HepG2 (cell line): ENCODE measurements at regions not wholly inside any gene's neighbourhood (a gene's known extent, or its start where the extent isn't known, plus 50 kb on each side); places are given as distances from the start of the nearest gene placed in this dataset.

Source experiments
- BRD4 ChIP-seq: sonication (generic); formaldehyde crosslinking; IDR thresholded peaks from 2 replicates; pipeline ENCODE4 v1.4.0; 2020; ENCODE audit warnings: missing genetic modification reagents
- EP300 ChIP-seq, 3 experiments: sonication (generic) in 1 of 3; formaldehyde crosslinking in 1 of 3; IDR thresholded peaks; 2 replicates each; pipeline versions ENCODE4 v1.5.1 to v1.6.1; 2011 to 2020; ENCODE audit warnings: low read depth in 2 of 3, low read length in 2 of 3, borderline replicate concordance in 1 of 3, improper control_type of control experiment in 1 of 3, mild to moderate bottlenecking in 1 of 3, missing genetic modification reagents in 1 of 3, moderate library complexity in 1 of 3
- NFYB ChIP-seq: sonication (generic); formaldehyde crosslinking; IDR thresholded peaks from 2 replicates; pipeline ENCODE4 v1.4.0; 2020; ENCODE audit warnings: missing genetic modification reagents
- TARDBP ChIP-seq: sonication (generic); formaldehyde crosslinking; IDR thresholded peaks from 2 replicates; pipeline ENCODE4 v1.8.0; 2022; ENCODE audit warnings: mild to moderate bottlenecking, missing genetic modification reagents
- TF ChIP-seq, protein P1 (sequence below): sonication (generic); formaldehyde crosslinking; IDR thresholded peaks from 2 replicates; pipeline ENCODE4 v1.9.0; 2021; ENCODE audit warnings: mild to moderate bottlenecking, missing genetic modification reagents

DNA sequence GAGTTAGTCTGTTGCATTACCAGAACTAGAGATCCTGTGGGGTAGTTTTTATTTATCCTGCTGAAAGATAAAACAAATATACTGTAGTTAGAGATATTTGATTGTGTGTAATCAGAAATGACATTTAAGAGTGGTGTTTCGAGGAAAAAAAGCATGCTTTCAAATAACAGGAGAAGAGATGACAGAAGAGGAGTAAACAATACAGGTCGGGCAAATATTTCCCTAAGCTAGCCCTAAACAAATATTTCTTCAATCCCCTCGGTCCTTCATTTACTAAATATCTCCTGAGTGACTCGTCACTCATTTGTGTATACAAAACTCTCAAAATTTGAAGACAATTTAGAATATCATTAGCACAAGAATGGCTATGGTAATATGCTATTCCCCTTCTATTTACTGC, 219.7 kb upstream of the FERD3L start:
- TF ChIP-seq, protein P1, sequence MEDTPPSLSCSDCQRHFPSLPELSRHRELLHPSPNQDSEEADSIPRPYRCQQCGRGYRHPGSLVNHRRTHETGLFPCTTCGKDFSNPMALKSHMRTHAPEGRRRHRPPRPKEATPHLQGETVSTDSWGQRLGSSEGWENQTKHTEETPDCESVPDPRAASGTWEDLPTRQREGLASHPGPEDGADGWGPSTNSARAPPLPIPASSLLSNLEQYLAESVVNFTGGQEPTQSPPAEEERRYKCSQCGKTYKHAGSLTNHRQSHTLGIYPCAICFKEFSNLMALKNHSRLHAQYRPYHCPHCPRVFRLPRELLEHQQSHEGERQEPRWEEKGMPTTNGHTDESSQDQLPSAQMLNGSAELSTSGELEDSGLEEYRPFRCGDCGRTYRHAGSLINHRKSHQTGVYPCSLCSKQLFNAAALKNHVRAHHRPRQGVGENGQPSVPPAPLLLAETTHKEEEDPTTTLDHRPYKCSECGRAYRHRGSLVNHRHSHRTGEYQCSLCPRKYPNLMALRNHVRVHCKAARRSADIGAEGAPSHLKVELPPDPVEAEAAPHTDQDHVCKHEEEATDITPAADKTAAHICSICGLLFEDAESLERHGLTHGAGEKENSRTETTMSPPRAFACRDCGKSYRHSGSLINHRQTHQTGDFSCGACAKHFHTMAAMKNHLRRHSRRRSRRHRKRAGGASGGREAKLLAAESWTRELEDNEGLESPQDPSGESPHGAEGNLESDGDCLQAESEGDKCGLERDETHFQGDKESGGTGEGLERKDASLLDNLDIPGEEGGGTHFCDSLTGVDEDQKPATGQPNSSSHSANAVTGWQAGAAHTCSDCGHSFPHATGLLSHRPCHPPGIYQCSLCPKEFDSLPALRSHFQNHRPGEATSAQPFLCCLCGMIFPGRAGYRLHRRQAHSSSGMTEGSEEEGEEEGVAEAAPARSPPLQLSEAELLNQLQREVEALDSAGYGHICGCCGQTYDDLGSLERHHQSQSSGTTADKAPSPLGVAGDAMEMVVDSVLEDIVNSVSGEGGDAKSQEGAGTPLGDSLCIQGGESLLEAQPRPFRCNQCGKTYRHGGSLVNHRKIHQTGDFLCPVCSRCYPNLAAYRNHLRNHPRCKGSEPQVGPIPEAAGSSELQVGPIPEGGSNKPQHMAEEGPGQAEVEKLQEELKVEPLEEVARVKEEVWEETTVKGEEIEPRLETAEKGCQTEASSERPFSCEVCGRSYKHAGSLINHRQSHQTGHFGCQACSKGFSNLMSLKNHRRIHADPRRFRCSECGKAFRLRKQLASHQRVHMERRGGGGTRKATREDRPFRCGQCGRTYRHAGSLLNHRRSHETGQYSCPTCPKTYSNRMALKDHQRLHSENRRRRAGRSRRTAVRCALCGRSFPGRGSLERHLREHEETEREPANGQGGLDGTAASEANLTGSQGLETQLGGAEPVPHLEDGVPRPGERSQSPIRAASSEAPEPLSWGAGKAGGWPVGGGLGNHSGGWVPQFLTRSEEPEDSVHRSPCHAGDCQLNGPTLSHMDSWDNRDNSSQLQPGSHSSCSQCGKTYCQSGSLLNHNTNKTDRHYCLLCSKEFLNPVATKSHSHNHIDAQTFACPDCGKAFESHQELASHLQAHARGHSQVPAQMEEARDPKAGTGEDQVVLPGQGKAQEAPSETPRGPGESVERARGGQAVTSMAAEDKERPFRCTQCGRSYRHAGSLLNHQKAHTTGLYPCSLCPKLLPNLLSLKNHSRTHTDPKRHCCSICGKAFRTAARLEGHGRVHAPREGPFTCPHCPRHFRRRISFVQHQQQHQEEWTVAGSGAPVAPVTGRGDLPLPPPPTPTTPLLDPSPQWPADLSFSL (CRISPR knock-in tag), result no peak
- TF ChIP-seq EP300 (IDR thresholded peaks at IDR 0.05; ENCODE audit: low read depth in 2 of 2, low read length in 2 of 2) (no peak), EP300 (CRISPR knock-in tag; IDR thresholded peaks at IDR 0.05; ENCODE audit: borderline replicate concordance) (no peak), TARDBP (CRISPR knock-in tag) (no peak), BRD4 (CRISPR knock-in tag) (no peak), NFYB (CRISPR knock-in tag) (no peak)
